Dermis blood vessel endothelial cell (primary cell): ENCODE measurements at regions not wholly inside any gene's neighbourhood (a gene's known extent, or its start where the extent isn't known, plus 50 kb on each side); places are given as distances from the start of the nearest gene placed in this dataset.

Experiments
- DNase-seq: peaks from one replicate; pipeline ENCODE4 v3.0.0; 2010

DNA sequence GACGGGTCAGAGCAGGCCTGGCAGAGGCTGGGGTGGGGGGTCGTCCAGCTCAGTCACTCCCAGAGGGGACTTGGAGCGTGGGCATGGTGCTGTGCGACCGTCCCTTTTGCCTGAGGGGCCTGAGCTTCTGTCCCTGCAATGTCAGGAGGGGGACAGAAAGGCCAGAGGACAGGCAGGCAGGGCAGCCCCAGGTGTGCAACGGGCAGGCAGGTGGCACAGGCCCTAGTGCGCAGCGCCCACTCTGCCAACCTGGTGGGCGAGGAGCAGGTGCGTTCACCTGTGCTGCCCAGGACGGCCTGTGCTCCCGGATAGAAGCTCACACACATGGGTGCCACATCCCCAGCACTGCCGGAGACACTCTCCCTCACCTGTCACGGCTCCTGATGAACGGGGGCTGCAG, 78.7 kb upstream of the SLCO4A1 start:
- no peak for DNase-seq

DNA sequence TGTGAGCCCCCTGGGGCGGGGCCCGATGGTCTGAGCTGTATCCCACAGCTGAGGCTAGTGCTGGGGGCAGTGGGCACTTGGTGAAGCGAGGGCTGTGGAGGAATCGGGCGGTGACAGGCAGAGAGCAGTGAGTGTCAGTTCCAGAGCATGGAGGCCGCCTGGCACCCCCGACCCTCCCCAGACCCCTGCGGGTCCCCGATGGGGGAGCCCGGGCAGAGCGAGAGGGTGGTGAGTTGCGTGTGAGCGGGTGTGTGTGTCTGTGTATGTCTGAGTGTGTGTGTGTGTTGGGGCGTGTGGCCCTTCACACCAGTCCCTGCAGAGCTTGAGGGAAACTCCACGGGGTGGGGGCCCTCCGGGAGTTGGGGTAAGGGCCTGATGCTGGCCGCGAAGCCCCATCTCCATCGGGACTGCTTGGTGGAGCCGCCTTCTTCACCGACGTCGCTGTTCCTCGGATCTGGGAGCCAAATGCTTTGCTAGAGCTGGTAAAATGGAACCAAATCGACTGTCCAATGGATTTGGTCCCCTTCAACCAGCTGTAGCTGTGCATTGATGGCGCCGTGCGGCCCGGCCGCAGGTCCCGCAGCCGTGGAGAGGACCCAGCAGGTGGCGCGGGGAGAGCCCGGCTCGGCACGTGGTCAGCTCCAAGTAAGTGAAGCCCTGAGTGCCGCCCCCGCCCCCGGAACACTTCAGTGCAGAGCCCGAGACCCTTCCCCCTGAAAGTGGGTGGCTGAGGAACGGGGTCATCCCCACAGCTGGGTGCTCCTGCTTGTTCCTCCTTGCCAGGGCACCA, 77.7 kb upstream of the SLCO4A1 start:
- no peak for DNase-seq

- DNase-seq, result no peak
These were observed 76.0 kb upstream of the SLCO4A1 start for GRCh38 chr20:62566266-62566665.

DNA sequence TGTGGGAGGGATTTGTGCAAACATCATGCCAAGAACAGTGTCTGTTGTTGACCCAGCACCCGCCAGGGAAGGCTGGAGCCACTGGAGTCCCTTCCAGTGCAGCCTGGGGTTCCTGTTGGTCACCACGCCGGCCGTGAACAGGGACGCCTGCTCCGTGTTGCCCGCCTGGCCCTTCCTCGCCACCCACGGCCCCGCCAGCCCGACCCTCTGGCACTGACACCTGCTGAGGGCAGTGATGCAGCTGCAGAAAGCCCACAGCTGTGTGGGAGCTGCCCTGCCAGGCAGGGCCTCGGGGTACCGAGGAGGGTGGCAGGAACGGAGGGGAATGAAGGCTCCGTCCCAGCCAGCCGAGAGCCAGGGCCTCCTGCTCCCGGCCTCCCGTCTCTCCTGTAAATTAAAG, 75.5 kb upstream of the SLCO4A1 start:
- DNase-seq, result no peak

- no peak for DNase-seq
These were observed 74.9 kb upstream of the SLCO4A1 start for GRCh38 chr20:62567246-62568044.

- no peak for DNase-seq
These were observed 74.3 kb upstream of the SLCO4A1 start for GRCh38 chr20:62568045-62568389.

DNA sequence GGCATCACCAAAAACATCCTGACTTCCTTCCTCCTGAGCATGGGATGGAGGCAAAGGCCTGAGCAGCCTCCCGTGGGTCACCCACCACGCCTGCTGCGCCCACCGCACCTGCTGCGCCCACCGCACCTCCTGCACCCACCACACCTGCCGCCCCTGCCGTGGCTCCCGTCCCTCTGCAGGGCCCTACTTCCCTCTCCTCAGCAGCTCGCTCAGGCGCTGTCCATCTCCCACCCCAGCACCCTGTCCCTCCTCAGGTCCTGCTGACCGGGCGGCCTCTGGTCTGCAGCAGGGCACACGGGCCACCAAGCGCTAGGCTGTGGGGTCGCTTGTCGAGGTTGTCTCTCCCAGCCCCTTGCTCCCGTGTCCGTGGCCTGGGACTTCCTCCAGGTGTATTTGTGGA, 72.7 kb upstream of the SLCO4A1 start:
- DNase-seq, result no peak

DNA sequence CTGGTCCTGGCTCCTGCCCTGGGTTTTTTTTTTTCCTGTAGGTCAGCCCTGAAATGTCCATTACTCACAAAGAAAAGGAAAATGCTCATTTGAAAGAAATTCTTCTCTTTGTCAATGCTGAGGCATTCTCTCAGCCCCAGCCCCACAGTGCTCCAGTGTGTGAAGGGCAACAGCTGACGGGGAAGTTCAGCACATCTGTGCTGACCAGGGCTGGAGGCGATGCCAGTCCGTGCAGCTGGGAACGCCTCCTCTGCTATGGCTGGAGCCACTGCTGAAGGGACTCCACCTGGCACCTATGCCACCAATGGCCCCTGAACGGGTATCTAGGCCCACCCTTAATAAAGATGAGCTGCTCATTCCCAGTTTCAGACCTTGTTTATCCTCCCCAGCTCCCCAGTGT, 71.9 kb upstream of the SLCO4A1 start:
- no peak for DNase-seq

GRCh38 chr20:62570897-62571668, 71.2 kb upstream of the SLCO4A1 start:
- no peak for DNase-seq

- DNase-seq, result peak; percentile 19
These were observed 70.5 kb upstream of the SLCO4A1 start for GRCh38 chr20:62571669-62572344.

DNA sequence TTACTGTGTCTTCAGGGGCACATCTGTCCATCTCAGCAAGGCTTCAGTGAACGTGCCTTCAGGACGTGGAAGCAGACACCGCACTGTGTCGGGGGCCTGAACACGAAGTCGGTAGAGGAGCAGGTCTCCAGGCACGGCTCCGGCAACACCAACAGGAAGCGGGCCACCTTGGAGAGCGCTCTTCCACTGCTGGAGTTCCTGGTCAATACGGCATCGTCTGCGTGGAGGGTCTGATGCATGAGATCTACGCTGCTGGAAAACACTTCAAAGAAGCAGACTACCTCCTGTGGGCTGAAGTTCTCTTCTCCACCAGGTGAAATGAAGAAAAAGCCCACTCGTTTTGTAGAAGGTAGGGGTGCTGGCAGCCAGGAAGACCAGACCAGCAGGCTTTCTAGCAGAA, 69.3 kb upstream of the SLCO4A1 start:
- no peak for DNase-seq

GRCh38 chr20:62573817-62574216, 68.5 kb upstream of the SLCO4A1 start:
- DNase-seq, result no peak

DNA sequence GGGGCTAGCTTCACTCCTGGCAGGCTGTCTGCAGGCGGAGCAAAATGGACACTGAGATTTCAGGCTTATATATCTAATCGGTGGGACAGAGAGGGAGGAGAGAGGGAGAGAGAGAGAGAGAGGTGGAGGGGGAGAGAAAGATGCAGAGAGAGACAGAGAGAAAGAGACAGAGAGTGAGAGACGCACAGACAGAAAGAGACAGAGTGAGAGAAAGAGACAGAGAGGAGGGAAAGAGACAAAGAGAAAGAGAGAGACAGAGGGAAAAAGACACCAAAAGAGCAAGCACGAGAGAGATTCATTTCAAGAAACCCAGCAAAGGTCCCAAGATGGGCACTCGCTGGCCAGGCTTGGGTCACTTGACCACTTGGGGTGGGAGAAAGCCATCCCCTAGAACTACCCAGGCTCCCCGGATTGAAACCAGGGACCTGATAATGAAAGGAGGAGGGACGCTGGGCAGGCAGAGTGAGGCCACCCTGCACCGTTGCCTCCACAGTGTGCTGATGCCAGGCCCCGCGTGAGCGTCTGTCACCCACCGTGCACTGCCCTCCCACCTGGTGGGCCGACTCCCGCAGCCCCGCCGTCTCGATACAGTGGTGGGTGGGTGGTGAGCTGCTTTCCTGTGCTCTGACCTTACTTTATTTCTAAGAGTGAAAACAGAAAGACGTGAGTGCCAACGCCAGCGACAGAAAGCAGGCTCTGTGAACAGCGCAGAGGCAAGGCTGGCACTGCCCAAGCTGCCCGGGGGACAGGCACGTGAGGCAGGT, 67.9 kb upstream of the SLCO4A1 start:
- DNase-seq, result no peak

DNA sequence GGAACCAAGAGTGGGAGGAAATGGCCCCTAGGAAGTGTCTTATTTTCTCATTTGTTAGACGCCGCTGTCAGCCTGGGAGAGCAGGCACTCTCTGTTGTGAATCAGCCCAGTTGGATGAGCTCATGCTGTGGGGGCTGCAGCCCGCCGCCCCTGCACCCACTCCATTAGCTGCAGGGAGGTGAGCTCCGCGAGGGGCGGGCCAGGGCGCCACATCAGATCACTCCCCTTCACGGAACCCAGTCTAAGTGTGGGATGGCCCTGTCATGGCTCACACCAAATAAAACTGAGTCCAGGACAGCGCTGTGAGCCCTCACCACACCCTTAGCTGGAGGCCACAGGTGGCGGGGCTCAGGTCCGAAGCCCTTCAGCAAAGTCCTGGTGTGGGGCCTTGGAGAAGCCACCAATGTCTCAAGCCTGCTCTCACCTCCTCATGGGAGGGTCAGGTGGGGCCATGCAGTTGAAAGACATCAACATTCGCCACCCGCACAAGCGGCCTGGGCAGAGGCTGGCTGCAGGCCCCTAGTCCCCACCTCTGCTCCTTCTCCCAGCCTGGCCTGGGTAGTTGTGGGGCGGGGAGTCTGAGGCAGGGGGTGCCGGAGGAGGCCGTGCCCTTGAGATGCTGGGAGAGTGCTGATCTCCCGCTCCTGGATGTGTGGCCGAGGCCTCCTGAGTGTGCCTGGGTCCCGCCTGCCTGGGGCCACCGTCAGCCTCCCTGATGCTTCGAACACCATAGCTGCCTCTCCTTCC, 66.2 kb upstream of the SLCO4A1 start:
- no peak for DNase-seq

DNA sequence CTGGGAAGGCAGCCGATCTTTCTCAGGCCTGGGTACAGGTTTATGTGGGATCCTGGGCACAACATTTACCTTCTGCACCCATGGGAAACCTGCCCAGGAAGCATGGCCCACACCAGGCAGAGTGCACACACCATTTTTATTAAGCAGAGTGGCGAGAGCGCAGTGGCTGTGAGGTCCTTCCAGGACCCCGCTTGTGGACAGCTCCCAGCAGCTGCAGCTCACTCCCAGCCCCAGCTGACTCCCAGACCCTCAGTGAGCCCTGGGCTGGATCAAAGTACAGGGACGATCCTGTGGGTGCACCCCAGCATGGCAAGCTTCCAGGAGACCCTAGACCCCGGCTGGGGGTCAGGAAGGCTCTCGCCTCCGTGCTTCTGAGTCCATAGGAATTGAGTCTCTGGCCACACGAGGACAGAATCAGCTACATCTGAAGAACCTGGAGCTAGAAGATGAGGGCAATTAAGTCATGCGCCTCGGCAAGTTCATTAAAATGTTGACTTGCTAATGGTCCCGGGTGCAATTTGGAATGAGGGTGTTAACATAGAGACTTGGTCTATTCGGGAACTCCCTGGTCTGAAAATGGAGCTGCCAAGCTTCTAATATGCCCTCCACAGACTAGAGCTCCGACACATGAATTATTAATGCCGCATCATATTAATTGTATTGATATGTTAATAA, 65.4 kb upstream of the SLCO4A1 start:
- peak; percentile 53 for DNase-seq

- no peak for DNase-seq
These were observed 64.8 kb upstream of the SLCO4A1 start for GRCh38 chr20:62577490-62577836.

- no peak for DNase-seq
These were observed 63.9 kb upstream of the SLCO4A1 start for GRCh38 chr20:62578294-62578897.

DNA sequence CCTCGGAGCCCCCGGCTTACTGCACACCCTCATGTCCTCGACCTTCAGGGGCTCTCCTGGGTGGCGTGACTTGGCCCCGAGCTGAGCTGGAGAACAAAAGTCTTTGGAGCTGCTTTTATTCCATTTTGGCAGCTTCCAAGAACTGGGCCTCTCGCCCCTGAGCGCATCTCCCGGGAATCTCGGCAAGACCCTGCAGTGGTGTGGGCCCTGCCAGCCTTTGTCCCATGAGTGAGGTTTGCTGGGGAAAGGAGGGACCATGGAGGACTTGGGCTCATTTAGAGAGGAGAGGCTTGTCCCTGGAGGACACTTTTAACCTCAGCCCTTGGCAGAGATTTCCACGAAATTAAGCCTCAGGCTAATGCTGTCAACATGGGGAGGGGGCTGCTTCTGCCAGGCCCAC, 62.3 kb upstream of the SLCO4A1 start:
- DNase-seq, result no peak

DNA sequence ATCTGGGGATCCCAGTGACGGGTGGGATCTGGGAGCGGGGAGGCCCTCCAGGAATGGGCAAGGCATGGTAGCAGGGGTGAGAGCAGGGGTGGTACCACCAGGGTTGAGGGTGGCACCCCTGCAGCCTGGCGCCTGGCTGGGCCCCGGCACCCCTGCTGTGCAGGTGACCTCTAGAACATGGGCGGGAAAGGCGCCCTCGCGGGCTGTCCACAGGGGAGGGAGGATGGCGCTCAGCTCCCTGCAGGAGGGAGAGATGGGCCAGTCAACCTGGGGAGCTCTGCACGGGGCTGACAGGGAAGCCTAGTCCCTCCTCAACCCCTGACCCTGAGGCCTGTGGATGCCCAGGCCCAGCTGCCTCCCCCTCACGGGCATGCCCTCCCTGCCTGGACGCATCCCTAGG, 61.6 kb upstream of the SLCO4A1 start:
- no peak for DNase-seq

DNA sequence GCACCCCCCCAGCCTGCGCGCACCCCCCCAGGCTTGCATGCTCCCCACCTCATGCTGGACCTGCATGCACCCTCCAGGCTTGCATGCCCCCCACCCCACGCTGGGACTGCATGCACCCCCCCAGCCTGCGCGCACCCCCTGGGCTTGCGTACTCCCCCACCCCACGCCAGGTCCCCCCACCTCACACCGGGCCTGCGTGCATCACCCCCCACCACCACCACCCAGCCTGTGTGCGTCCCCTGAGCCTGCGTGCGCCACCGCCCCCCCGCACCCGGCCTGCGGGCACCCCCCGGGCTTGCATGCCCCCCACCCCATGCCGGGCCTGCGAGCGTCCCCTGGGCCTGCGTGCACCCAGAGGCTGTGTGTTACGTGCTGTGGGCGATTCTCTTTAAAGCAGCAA, 61.0 kb upstream of the SLCO4A1 start:
- no peak for DNase-seq

GRCh38 chr20:62581806-62582205, 60.5 kb upstream of the SLCO4A1 start:
- DNase-seq, result no peak
